ENCODE measurements at regions not wholly inside any gene's neighbourhood (a gene's known extent, or its start where the extent isn't known, plus 50 kb on each side); places are given as distances from the start of the nearest gene placed in this dataset.

GRCh38 chr1:29485096-29485925 lies 249.0 kb downstream of the PTPRU start:
- no peak overlapping the region for H3K27ac ChIP-seq (ENCODE audit: low read depth, low read length)
- H3K4me2 ChIP-seq (ENCODE audit: low read length): no peak overlapping the region
- H3K27me3 ChIP-seq (ENCODE audit: control insufficient read depth, low read length): peaks cover 4% of the 10 kb centered on the region; the same call in 1 of the 2 replicates
- no peak overlapping the region for H3K4me3 ChIP-seq (ENCODE audit: low read length)
- no peaks in the 10 kb centered on the region for H4K20me1 ChIP-seq (ENCODE audit: control insufficient read depth, insufficient read depth, low read depth, low read length)
- H3F3A ChIP-seq (ENCODE audit: control insufficient read depth, insufficient read depth): no peaks in the 10 kb centered on the region
- no peaks in the 10 kb centered on the region for H3K79me2 ChIP-seq (ENCODE audit: control insufficient read depth, low read length)
- no peaks in the 10 kb centered on the region for H3K36me3 ChIP-seq (ENCODE audit: control insufficient read depth, low read length)
- H3K4me1 ChIP-seq (ENCODE audit: control insufficient read depth, low read length): no peaks in the 10 kb centered on the region
- H3K9me2 ChIP-seq (replicated peaks; ENCODE audit: control insufficient read depth, low read length): no peaks in the 10 kb centered on the region
- TF ChIP-seq, protein P1, sequence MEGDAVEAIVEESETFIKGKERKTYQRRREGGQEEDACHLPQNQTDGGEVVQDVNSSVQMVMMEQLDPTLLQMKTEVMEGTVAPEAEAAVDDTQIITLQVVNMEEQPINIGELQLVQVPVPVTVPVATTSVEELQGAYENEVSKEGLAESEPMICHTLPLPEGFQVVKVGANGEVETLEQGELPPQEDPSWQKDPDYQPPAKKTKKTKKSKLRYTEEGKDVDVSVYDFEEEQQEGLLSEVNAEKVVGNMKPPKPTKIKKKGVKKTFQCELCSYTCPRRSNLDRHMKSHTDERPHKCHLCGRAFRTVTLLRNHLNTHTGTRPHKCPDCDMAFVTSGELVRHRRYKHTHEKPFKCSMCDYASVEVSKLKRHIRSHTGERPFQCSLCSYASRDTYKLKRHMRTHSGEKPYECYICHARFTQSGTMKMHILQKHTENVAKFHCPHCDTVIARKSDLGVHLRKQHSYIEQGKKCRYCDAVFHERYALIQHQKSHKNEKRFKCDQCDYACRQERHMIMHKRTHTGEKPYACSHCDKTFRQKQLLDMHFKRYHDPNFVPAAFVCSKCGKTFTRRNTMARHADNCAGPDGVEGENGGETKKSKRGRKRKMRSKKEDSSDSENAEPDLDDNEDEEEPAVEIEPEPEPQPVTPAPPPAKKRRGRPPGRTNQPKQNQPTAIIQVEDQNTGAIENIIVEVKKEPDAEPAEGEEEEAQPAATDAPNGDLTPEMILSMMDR (IDR thresholded peaks at IDR 0.05; ENCODE audit: low read depth, low read length, poor library complexity, severe bottlenecking): no peak
- no peak for TF ChIP-seq EZH2phosphoT487 (IDR thresholded peaks at IDR 0.05; ENCODE audit: borderline replicate concordance, low read length)
- H3K9me3 ChIP-seq (ENCODE audit: control insufficient read depth, insufficient read depth, low read length): no peaks in the 10 kb centered on the region

- Histone ChIP-seq H3K4me3 (ENCODE audit: low read length) (no peak overlapping the region), H3F3A (ENCODE audit: control insufficient read depth, insufficient read depth) (no peaks in the 10 kb centered on the region), H4K20me1 (ENCODE audit: control insufficient read depth, insufficient read depth, low read depth, low read length) (no peaks in the 10 kb centered on the region), H3K27ac (ENCODE audit: low read depth, low read length) (no peak overlapping the region), H3K4me2 (ENCODE audit: low read length) (no peak overlapping the region), H3K9me2 (replicated peaks; ENCODE audit: control insufficient read depth, low read length) (no peaks in the 10 kb centered on the region), H3K9me3 (ENCODE audit: control insufficient read depth, insufficient read depth, low read length) (no peaks in the 10 kb centered on the region), H3K79me2 (ENCODE audit: control insufficient read depth, low read length) (no peaks in the 10 kb centered on the region), H3K36me3 (ENCODE audit: control insufficient read depth, low read length) (no peaks in the 10 kb centered on the region), H3K4me1 (ENCODE audit: control insufficient read depth, low read length) (no peaks in the 10 kb centered on the region), H3K27me3 (ENCODE audit: control insufficient read depth, low read length) (peaks cover 4% of the 10 kb centered on the region; the same call in 1 of the 2 replicates)
- TF ChIP-seq, protein P1 (IDR thresholded peaks at IDR 0.05; ENCODE audit: low read depth, low read length, poor library complexity, severe bottlenecking): no peak
- TF ChIP-seq EZH2phosphoT487 (IDR thresholded peaks at IDR 0.05; ENCODE audit: borderline replicate concordance, low read length): no peak
Measured at GRCh38 chr1:29482991-29483390, 246.7 kb downstream of the PTPRU start.

DNA sequence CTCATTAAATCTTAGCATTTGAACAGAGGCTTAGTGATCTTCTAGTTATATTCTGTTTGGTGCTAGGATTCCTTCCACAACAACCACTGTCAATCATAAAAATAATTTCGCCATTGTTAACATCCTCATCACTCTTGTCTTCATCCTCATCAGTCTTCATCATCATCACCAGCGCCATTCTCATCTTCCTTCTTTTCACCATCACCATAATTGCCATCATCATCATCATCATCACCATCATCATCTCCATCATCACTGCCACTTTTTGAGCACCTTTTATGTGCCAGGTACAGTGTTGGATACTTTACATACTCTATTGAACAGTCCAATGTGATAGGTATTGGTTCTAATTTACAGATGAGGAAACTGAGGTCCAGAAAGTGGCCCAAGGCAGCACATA lies 245.7 kb downstream of the PTPRU start:
- Histone ChIP-seq H3F3A (ENCODE audit: control insufficient read depth, insufficient read depth) (no peaks in the 10 kb centered on the region), H3K9me3 (ENCODE audit: control insufficient read depth, insufficient read depth, low read length) (no peaks in the 10 kb centered on the region), H3K36me3 (ENCODE audit: control insufficient read depth, low read length) (no peaks in the 10 kb centered on the region), H3K27me3 (ENCODE audit: control insufficient read depth, low read length) (peaks cover 4% of the 10 kb centered on the region; the same call in 1 of the 2 replicates), H3K4me3 (ENCODE audit: low read length) (no peak overlapping the region), H3K79me2 (ENCODE audit: control insufficient read depth, low read length) (no peaks in the 10 kb centered on the region), H3K27ac (ENCODE audit: low read depth, low read length) (no peak overlapping the region), H3K9me2 (replicated peaks; ENCODE audit: control insufficient read depth, low read length) (no peaks in the 10 kb centered on the region), H4K20me1 (ENCODE audit: control insufficient read depth, insufficient read depth, low read depth, low read length) (no peaks in the 10 kb centered on the region), H3K4me2 (ENCODE audit: low read length) (no peak overlapping the region), H3K4me1 (ENCODE audit: control insufficient read depth, low read length) (no peaks in the 10 kb centered on the region)
- no peak for TF ChIP-seq EZH2phosphoT487 (IDR thresholded peaks at IDR 0.05; ENCODE audit: borderline replicate concordance, low read length)
- TF ChIP-seq, protein P1 (IDR thresholded peaks at IDR 0.05; ENCODE audit: low read depth, low read length, poor library complexity, severe bottlenecking): no peak
